ENCODE measurements at regions not wholly inside any gene's neighbourhood (a gene's known extent, or its start where the extent isn't known, plus 50 kb on each side); places are given as distances from the start of the nearest gene placed in this dataset.
"Not testable (repeated sequence)": the region's sequence is repeated elsewhere in the genome, so short reads cannot be mapped to it uniquely, and the experiment has no call there.

DNA sequence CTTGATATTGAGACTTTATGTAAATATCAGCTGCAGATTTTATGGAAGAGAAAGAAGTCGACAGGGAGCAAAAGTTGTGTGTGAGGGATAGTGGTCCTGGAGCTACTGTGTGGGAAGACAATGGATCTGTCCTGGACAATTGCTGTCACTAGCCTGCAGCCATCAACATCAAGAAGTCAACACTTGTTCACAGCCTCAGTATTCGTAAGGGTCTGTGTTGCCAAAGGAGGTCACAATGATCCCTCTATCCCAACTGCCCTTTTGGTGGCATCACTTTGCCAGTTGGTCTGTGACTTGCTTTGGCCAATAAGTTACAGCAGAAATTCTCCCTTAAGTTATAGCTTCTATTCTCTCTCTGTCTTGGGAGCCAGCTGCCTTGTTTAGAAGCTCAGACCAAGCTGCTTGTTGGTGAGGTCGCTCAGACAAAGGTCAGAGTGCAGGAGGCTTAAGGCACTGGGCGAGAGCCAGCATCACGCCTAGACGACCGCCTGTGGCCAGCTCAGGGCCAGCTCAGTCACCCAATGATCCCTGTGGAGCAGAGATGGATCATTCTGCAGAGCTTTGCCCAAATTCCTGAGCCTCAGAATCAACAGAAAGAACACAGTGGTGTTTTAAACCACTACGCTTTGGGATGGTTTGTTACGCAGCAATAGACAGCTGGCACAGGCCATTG is 134.9 kb downstream of the RHOU start:
- DNase-seq = no peak

DNA sequence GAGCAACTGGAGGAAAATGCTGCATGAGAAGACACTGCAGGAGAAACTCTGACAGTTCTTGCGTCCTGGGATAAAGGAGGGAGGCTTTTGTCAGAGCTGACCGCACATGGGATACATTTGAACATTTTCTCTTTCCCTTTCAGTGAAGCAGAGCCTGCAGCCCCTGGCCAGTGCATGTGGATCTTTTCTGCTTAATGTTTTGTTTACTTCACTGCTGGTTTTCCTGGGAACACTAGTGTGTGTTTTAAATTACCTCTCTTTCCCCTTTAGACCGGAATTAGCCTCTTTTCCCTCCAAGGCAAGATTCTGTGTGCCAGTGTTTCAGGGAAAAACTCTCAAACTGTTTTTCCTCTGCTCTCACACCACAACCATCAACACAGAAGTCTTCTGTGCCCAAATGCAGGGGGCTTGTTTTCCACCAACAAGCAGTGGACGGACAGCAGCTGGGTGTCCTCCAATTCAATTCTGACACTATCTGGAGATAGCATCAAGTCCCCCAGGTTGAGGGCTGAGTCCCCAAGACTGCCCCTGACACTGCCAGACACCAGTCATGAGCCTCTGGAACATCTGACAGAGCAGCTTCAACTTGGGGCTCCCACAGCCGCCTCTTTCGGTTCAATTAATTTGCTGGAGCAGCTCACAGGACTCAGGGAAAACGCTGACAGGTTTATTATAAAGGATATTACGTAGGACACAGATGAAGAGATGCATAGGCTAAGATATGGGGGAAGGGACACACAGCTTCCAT is 136.2 kb downstream of the RHOU start:
- DNase-seq = no peak

DNA sequence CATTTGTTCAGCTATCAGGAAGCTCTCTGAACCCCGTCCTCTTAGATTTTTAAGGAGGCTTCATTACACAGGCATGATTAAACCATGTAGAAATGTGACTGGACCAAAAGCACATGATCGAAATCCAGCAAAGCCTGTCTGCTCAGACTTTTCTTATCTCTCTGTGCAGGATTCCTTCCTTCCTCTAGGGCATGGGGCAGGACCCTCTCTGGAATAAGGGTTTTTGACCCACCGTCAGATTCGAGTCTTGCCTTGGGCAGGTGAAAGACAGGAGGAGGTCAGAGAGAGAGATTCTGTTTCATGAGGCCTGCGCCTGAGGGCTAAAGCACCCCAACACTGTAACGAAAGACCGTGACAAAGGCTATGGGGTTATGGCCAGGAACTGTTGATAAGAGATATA is 136.8 kb downstream of the RHOU start:
- DNase-seq = no peak

DNA sequence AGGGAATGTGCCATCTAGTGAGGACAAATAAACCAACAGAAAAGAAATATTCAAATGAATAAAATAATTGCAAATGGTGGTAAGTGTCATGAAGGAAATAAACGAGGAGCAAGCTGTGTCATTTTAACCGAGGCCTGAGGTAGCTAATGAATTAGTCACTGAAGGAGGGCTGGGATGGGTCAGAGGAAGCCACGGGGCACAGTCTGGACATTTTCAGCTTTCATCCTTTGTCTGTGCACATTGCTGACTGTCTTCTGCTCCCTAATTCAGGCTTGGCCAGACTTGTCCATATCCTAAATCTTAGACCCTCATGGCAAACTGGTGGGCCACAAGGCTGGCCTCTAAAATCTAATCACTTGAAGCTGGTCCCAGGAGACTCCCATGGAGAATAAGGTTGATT is 138.4 kb downstream of the RHOU start:
- DNase-seq = no peak

DNA sequence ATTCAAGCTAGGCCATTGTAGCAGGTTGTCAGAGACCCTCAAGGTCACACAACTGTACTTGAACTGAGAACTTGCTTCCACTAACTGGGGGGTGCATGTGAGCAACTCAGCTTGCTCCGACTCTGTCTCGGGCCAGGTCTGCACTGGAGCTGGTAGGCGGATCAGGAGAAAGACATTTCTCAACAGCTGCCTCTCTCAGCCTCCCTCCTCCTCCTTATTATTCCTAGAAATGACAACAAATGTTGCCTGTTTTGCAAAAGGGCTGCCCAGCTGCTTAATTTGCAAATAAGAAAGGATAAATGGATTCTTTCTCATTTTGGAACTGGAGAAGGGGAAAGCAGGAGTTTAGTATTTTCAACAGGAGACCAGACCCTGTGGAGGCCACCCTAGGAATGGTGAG is 140.5 kb downstream of the RHOU start:
- no peak for DNase-seq

DNA sequence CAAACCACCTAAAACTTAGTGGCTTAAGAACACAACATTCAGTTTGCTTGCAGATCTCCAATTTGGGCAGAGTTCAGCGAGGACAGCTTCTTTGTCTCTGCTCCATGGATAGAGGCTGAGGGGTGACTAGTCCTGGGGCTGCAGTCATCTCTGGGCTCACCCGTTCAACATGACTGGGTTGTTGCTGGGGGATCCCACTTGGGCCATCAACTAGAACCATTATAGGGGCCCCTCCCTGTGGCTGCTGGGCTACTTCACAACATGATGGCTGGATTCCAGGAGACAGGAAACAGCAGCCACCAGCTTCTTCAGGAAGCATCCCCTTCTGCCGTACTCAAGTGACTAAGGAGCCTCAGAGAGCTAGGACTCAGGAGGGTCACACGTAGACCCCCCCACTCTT is 140.9 kb downstream of the RHOU start:
- no peak for DNase-seq

DNA sequence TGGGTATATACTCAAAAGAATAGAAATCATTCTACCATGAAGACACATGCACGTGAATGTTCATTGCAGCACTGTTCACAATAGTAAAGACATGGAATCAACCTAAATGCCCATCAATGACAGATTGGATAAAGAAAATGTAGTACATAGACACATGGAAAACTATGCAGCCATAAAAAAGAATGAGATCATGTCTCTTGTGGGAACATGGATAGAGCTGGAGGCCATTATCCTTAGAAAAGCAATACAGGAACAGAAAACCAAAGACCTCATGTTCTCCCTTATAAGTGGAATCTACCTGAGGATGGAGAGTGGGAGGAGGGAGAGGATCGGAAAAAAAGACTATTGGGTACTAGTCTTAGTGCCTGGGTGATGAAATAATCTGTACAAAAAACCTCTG is 143.9 kb downstream of the RHOU start:
- DNase-seq = no peak

DNA sequence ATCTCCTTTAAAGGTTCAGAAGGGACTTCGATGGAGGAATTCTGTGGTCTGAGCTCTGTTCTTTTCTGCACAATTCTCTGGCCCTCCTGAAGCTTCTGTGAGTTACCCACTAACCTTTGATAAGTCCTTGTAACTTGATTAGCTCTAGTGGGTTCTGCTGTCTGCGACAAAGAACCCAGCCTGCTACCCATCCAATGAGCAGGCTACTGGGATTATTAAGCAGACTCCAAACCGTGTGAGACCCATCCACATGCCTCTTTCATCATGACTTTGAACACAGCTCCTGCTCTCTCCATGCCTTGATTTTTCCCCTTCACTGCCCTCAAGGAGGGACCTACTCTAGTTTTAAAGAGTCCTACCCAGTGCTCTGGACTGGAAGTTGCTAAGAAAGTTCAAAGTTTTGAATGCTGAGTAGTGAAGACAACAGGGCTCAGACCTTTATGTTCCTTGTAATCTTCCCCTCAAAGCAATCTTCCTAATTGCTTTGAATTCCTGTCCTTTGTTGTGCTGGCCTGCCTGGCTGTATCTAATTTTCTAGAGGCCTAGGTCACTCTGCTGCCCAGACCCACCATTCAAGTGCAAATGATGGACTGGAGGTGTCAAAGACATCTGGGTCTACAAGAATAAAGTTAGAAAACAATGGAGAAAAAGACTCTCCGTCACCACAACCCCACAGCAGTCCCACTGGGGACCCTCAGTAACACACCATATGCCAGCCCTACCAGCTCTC is 146.9 kb downstream of the RHOU start:
- DNase-seq = no peak

DNA sequence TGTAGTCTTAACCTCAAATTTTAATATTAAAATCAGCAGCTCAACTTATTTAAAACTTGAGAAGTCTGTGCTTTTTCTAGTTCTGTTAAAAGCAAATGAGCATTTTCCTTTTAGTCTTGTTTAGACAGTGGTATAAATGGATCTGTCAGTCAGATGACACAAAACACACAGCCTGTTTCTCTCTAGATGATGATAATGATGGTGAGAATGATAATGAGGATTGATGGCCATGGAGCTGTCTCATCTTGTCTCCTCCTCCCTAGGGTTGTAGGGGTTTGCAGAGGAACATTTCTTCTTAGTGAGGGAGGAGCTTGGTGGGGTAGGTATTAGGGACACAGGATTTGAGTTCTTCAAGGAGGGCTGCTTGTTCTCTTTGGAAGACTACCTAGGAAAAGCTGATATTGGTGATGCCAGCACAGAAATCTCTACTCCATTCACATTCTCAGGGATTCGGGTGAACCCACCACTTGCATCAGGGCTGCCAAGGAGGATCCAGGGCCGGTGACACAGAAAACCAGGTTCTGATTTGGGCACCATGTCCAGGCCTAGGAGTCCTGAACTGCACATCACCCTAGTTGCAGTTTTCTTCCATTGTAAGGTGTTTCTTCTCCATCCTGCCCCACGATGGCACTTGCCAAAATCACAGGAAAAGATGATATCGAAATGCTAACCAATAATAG is 147.6 kb downstream of the RHOU start:
- no peak for DNase-seq

DNA sequence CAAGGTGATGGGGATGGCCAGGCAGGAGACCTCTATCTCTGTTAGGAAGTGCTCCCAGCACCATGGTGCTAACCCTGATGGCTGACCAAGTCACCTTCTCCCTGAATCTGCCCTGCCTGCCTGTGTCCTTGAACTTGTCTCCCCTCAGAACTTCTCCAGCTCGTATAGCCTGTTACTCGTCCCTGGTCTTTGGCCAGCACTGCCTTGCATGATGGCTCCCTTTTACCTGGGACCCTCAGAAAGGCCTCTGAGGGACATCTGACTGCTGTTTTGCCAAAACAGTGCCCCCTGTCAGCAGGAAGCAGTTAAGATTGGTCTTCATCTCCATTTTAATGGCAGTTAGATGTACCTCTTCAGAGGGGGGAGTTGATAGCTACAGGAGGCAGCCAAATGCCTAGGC is 148.3 kb downstream of the RHOU start:
- DNase-seq = no peak

DNA sequence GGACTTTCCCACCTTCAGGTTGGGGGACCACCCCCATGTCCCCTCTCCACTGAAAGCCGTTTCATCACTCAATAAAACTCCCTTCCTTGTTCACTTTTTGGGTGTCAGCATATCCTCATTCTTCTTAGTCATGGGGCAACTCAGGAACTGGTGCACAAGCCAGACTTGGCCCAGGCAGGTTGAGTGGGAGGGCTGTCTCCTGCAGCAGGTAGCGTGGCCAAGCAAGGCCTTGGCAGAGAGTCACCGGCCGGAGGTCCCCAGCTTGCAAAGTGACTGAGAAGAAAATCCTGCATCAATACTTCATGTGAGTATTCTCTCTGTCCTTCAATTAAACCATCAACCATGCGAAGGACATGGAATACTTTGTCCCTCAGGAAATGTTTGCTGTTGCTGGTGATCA is 148.9 kb downstream of the RHOU start:
- no peak for DNase-seq

DNA sequence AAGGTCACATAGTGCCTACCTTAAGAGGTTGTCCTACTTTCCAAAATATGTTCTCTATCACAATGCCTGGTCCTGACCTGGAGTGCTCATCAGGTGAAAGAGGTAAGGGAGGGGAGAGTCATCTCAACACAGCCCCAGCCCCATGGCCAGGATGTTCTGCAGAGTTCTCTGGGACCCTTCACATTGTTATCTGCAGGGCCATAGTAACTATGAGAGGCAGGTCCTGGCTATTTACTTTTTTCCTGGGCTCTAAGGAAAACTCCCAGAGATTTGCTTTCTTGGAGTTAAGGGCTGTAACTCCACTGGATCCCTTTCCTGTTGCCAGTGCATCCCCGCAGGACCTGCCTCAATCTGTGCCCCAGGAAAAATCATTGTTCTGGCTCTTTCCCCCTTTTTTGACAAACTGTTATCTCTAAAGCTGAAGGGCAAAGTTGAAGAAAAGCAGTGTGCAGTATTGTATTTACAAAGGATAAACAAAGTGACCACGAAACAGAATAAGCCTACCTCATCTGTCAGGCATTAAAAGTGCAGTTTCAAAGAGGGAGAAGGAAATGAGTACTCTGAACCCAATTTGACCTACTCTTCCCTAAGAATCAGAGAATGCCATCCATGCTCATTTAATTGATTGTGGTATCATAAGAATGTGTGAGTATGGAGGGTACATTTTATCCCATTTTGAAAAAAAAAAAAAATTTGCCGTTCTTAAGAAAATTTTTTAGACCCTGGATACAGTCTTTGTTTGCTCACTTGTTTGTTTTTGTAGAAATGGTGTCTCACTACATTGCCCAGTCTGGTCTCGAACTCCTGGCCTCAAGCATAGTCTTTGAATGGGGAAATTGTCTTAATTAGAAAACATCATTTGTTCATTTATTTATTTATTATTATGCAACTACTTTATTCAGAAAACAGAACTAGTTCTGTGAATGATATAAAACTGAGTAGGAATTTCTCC is 149.6 kb downstream of the RHOU start:
- DNase-seq = no peak

DNA sequence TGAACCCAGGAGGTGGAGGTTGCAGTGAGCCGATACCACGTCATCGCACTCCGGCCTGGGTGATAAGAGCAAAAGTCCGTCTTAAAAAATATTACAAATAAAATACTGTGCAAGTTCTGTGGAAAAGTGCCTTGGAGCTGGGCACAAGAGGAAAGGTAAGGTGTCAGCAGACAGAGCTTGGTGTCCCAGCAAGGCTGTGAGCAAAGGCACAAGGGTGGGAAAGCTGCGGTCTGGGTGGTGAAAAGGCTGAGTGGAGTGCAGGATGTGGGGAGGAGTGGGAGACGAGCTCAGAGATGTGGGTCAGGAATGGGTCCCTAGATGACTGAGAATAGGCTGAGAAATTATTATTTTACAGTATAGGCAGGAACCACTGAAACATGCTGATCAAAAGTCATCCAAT is 150.6 kb downstream of the RHOU start:
- no peak for DNase-seq

DNA sequence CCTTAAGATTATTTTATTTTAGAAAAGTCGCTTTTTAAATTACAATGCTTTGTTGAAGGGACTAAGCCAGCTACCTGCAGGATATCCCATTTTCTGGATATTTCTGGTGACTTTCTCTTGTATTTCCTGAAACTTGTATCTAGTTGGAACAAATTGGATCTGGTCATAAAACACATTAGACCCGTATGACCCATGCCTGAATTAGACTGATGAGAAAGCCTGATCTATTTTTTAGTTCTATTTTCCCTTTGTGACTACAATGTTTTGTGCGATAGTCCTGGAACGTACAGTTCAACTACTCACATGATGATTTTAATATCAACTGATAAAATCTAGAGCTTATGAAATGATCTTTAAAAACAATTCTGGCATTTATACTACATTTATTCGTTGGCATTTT is 151.8 kb downstream of the RHOU start:
- DNase-seq = no peak

DNA sequence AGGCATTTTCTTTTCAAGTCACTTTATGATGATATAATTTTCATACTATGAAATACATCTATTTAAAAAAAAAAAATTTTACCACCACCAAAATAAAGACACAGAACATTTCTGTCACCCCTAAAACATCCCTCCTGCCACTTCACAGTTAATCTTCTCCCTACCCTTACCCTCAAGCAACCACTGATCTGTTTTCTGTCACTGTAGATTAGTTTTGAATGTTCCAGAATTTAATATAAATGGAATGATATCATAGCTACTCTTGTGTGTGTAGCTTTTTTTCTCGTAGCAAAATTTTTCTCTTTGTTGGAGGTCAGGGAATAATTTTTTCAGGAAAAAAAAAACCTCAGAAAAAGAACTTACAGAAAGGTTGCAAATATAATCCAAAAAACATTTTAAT is 152.7 kb downstream of the RHOU start:
- DNase-seq = no peak

DNA sequence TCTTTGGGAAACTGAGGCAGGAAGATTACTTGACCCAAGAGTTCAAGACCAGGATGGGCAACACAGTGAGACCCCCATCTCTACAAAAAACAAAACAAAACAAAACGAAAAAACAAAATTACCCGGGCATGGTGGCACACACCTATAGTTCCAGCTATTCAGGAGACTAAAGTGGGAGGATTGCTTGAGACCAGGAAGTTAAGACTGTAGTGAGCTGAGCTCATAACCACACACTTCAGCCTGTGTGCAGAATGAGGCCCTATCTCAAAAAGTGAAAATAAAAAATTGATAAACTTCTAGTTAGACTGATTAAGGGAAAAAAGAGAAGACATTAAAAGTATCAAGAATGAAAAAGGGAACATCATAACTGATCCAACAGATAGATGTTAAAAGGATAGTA is 154.0 kb downstream of the RHOU start:
- no peak for DNase-seq

DNA sequence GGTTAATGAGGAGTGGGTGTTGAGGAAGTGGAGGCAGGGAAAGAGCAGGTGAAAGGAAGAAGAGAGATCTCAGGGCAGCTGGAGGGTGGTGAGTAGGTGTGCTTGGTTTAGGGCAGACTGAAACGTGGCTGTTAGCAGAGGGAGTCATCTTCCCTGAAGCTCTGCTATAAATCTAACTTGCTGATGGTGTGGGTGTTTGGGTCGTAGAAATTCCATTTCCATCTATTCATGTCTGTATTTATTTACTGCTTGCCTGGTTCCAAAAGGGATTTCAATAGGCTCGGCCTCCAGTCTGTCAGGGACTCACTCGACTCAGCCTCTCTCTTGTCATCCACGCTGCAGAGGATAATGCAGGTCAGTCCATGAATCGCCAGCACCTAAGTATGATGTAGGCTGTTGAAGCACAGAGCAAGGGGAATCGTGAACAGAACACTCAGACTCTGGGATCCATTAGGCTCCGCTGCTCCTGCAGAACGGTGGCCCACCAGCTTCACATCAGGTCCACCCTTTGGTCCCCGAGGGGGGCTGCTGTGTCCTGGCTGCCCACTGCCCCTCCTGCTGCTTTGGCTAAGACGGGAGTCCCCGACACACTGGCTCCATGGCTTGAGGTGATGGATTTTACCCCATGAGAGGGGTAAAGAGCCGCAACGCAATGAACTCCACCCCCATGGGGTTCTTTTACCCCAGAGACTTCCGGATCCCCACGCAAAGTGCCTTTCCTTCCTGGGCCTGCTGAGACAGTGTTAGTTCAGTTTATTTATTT is 156.2 kb downstream of the RHOU start:
- DNase-seq = no peak

DNA sequence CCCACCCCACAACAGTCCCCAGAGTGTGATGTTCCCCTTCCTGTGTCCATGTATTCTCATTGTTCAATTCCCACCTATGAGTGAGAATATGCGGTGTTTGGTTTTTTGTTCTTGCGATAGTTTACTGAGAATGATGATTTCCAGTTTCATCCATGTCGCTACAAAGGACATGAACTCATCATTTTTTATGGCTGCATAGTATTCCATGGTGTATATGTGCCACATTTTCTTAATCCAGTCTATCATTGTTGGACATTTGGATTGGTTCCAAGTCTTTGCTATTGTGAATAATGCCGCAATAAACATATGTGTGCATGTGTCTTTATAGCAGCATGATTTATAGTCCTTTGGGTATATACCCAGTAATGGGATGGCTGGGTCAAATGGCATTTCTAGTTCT is 156.9 kb downstream of the RHOU start:
- not testable (repeated sequence) for DNase-seq

DNA sequence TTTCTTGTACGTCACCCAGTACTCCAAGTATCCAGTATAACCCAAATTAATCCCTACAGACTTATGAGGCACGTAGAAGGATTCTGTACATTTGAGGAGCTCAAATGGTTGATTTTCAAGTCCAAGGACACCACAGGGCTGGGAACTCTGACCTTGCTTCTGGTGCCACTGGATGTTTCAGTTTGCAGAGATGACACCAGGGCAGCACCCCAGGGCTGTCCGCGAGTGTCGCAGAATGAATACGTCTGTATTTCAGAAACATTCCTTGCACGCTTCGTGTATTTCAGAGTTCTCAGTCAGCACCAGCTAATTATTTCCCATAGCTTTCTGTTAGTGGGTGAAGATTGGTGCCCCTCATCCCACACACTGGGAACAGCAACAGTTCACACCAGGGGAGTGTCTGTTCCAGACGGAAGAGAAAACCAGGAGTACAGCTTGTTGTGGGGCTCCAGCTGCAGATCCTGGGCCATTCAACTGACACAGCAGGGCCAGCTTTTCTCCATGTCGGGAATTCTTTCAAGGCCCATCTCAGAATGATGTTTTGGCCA is 159.2 kb downstream of the RHOU start:
- DNase-seq = no peak

DNA sequence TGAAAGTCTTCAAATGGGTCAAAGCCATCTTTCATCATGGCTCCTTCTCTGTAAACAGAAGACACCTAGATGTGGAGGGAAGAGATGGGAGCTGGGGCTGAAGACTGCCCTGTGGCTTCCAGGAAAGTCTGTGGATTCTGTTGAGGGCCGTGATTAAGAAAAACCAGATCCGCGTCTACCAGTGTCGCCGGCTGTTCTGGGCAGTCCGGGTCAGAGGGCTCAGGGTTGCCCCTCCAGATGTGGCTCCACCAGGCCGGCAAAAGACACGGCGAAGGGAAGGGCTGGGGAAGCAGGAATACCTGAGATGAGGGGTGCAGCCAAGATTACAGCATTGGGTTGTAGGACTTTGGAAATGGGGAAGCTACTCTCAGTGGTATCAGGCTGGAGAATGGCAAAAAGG is 162.6 kb downstream of the RHOU start:
- DNase-seq = no peak

DNA sequence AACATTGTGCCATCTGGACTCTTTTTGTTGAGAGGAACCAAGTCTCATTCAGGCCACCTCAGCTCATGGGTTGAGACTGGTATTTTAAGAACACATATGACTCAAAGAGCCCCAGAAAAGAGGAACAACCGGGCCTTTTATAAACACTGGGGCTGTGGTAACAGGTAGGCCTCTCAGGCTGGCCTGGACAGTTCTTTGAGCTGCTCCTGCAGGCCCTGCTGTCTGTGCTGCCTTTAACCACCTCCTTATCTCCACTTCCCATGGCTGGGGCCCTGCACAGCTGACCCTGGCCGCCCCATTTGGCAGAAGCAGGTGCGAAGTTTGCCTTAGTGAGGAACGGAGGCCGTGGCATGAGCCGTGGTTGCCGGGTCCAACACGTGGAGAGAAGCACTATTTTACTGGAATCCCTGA is 163.3 kb downstream of the RHOU start:
- peak; percentile 22 for DNase-seq

Data from CD4-positive, alpha-beta T cell treated with Interferon gamma for 1 hour (primary cell).